HL-60 (cell line): ENCODE measurements at regions not wholly inside any gene's neighbourhood (a gene's known extent, or its start where the extent isn't known, plus 50 kb on each side); places are given as distances from the start of the nearest gene placed in this dataset.

Experiments used
- DNase-seq, 2 experiments: peaks; one replicate each; pipeline ENCODE4 v3.0.0-alpha.2; 2010 to 2020; ENCODE audit warnings: low read depth in 1 of 2, low spot score in 1 of 2
- H3K27ac ChIP-seq: fragments of 250-450 bp; sonication (Bioruptor Pico); replicated peaks from 2 replicates; pipeline ENCODE4 v1.5.1; 2020; ENCODE audit warnings: mild to moderate bottlenecking, moderate library complexity
- H3K27me3 ChIP-seq: fragments of 250-450 bp; sonication (Bioruptor Pico); 2 replicates; pipeline ENCODE4 v1.5.1; 2021; ENCODE audit warnings: mild to moderate bottlenecking, moderate library complexity; ENCODE audit not compliant: insufficient read depth, poor library complexity, severe bottlenecking
- H3K4me3 ChIP-seq: replicated peaks from 2 replicates; pipeline ENCODE4 v1.5.1; 2011; ENCODE audit warnings: mild to moderate bottlenecking, control low read depth, low read length; ENCODE audit not compliant: insufficient read depth
- CTCF ChIP-seq: IDR thresholded peaks from one replicate; pipeline ENCODE4 v1.5.1; 2011; ENCODE audit warnings: low read length, control low read depth, inconsistent platforms; ENCODE audit not compliant: insufficient read depth
- GABPA ChIP-seq: IDR thresholded peaks from 2 replicates; pipeline ENCODE4 v1.6.1; 2012; ENCODE audit warnings: low read depth
- POLR2AphosphoS5 ChIP-seq: IDR thresholded peaks from 2 replicates; pipeline ENCODE4 v1.6.1; 2012; ENCODE audit warnings: low read depth
- REST ChIP-seq: IDR thresholded peaks from 2 replicates; pipeline ENCODE4 v1.6.1; 2012; ENCODE audit warnings: low read depth; ENCODE audit not compliant: insufficient replicate concordance
- SPI1 ChIP-seq: IDR thresholded peaks from 2 replicates; pipeline ENCODE4 v1.6.1; 2012; ENCODE audit warnings: low read depth, mild to moderate bottlenecking, borderline replicate concordance

GRCh38 chr2:234550511-234551107, 53.7 kb upstream of the ARL4C start:
- H3K4me3 ChIP-seq = no peak overlapping the region
- no peak overlapping the region for H3K27ac ChIP-seq
- DNase-seq = peak; percentile 49 to 62
- TF ChIP-seq GABPA (no peak), SPI1 (peak; percentile 49; the same call in 1 of the 2 replicates), CTCF (peak; percentile 69)
- H3K27me3 ChIP-seq = no peaks in the 10 kb centered on the region

GRCh38 chr2:234550056-234550455, 53.2 kb upstream of the ARL4C start:
- TF ChIP-seq SPI1 = no peak
- Histone ChIP-seq H3K27ac (no peak overlapping the region), H3K27me3 (no peaks in the 10 kb centered on the region), H3K4me3 (no peak overlapping the region)
- DNase-seq = no peak

GRCh38 chr2:234548695-234549420, 52.0 kb upstream of the ARL4C start:
- Histone ChIP-seq H3K27ac (no peak overlapping the region), H3K27me3 (no peaks in the 10 kb centered on the region), H3K4me3 (no peak overlapping the region)
- no peak for TF ChIP-seq CTCF
- TF ChIP-seq REST = no peak
- no peak for TF ChIP-seq SPI1
- TF ChIP-seq POLR2AphosphoS5 = no peak
- no peak for TF ChIP-seq GABPA
- DNase-seq = no peak

- no peak overlapping the region for H3K4me3 ChIP-seq
- DNase-seq = no peak
- TF ChIP-seq POLR2AphosphoS5 (no peak), CTCF (no peak), REST (no peak), SPI1 (no peak), GABPA (no peak)
- no peaks in the 10 kb centered on the region for H3K27me3 ChIP-seq
- H3K27ac ChIP-seq = no peak overlapping the region
Measured at GRCh38 chr2:234546770-234547169, 49.9 kb upstream of the ARL4C start.
